Testis (tissue), 2 donors: ENCODE measurements at regions not wholly inside any gene's neighbourhood (a gene's known extent, or its start where the extent isn't known, plus 50 kb on each side); places are given as distances from the start of the nearest gene placed in this dataset.

ENCODE experiments used
- POLR2A ChIP-seq: fragments of 450-650 bp; IDR thresholded peaks from one replicate; pipeline ENCODE4 v1.6.1; 2017; ENCODE audit warnings: antibody characterized with exemption, mild to moderate bottlenecking, moderate library complexity
- TF ChIP-seq, protein P1 (sequence below), 3 experiments: fragments of 450-650 bp in 2 of 3; fragments of 200-600 bp in 1 of 3; sonication (generic) in 1 of 3; IDR thresholded peaks; one replicate each; pipeline ENCODE4 v1.5.1; 2016 to 2019; ENCODE audit warnings: antibody characterized with exemption in 3 of 3, mild to moderate bottlenecking in 2 of 3, moderate library complexity in 1 of 3

DNA sequence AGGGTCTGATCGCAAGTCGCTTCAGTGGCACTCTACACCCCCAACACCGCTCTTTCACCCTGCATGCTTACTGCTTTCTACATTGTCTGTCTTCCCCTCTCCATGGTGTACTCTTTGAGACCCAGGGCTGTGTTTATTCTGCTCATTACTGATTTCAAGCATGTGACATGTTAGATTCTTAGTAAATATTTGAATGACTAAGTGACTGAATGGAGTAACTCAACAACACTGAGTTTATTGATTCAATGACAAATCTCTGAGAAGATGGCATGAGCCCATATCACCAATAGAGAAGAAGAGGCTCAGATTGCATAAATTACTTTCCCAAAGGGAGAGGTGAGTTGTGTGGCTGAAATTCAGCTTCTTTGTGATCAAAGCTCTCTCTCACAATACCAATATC lies 89.7 kb upstream of the OSMR start:
- TF ChIP-seq, protein P1, sequence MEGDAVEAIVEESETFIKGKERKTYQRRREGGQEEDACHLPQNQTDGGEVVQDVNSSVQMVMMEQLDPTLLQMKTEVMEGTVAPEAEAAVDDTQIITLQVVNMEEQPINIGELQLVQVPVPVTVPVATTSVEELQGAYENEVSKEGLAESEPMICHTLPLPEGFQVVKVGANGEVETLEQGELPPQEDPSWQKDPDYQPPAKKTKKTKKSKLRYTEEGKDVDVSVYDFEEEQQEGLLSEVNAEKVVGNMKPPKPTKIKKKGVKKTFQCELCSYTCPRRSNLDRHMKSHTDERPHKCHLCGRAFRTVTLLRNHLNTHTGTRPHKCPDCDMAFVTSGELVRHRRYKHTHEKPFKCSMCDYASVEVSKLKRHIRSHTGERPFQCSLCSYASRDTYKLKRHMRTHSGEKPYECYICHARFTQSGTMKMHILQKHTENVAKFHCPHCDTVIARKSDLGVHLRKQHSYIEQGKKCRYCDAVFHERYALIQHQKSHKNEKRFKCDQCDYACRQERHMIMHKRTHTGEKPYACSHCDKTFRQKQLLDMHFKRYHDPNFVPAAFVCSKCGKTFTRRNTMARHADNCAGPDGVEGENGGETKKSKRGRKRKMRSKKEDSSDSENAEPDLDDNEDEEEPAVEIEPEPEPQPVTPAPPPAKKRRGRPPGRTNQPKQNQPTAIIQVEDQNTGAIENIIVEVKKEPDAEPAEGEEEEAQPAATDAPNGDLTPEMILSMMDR (IDR thresholded peaks at IDR 0.05) = no peak
- no peak for TF ChIP-seq POLR2A
